ENCODE measurements at regions not wholly inside any gene's neighbourhood (a gene's known extent, or its start where the extent isn't known, plus 50 kb on each side); places are given as distances from the start of the nearest gene placed in this dataset.

GRCh38 chr2:194723446-194723845 lies 933.6 kb upstream of the SLC39A10 start:
- TF ChIP-seq CTCF (IDR thresholded peaks at IDR 0.05) (no peak), IRF1 (CRISPR knock-in tag; IDR thresholded peaks at IDR 0.05) (no peak)

All from WTC11 (cell line).